Retinal pigment epithelial cell (primary cell): ENCODE measurements at regions not wholly inside any gene's neighbourhood (a gene's known extent, or its start where the extent isn't known, plus 50 kb on each side); places are given as distances from the start of the nearest gene placed in this dataset.

ENCODE experiments used
- DNase-seq: peaks from one replicate; pipeline ENCODE4 v3.0.0-alpha.2; 2010; ENCODE audit warnings: low read depth
- H3K4me3 ChIP-seq: 2 replicates; pipeline ENCODE4 v1.5.1; 2011; ENCODE audit warnings: mild to moderate bottlenecking, low read length, control low read depth, moderate library complexity
- TF ChIP-seq, protein P1 (sequence below): conservative IDR thresholded peaks from 2 replicates; pipeline ENCODE4 v1.5.1; 2011; ENCODE audit warnings: low read depth, low read length, control low read depth, inconsistent platforms

DNA sequence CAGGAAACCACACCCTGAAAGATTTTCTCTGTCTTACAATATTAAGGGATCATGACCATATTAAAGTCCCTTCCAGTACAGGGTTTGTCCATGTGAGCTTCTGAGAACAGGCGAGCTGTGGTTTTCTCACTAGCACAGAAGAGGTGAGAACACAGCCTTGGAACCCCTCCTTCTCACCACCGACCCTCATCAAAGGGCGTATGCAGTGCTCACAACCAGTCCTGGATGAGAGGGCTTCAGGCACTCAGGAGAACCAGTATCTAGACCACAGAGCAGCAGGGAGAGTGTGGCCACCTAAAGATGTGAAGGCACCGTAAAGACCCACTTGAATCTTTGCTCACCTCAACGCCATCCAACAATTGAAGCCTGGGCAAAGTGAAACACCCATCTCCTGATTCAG, 397.0 kb downstream of the ETS1 start:
- TF ChIP-seq, protein P1, sequence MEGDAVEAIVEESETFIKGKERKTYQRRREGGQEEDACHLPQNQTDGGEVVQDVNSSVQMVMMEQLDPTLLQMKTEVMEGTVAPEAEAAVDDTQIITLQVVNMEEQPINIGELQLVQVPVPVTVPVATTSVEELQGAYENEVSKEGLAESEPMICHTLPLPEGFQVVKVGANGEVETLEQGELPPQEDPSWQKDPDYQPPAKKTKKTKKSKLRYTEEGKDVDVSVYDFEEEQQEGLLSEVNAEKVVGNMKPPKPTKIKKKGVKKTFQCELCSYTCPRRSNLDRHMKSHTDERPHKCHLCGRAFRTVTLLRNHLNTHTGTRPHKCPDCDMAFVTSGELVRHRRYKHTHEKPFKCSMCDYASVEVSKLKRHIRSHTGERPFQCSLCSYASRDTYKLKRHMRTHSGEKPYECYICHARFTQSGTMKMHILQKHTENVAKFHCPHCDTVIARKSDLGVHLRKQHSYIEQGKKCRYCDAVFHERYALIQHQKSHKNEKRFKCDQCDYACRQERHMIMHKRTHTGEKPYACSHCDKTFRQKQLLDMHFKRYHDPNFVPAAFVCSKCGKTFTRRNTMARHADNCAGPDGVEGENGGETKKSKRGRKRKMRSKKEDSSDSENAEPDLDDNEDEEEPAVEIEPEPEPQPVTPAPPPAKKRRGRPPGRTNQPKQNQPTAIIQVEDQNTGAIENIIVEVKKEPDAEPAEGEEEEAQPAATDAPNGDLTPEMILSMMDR = no peak
- H3K4me3 ChIP-seq = no peak overlapping the region
- DNase-seq = no peak

DNA sequence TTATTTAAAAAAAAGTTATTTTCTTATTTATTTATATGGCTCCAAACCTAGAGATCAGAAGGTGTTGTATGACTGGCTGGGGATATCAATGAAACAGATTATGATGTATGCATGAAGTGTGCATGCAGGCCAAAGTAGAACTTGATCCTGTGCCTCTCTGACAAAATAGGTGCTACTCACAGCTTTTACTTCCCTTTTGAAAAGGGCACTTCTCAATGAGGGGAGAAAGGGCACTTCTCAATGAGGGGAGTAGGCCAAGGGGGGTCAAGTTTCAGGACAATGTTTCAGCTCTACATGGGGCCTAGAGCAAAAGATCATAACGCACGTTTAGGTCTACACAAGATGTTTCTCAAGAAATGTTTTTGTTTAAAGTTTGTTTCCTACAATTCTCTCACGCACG, 397.5 kb downstream of the ETS1 start:
- DNase-seq = no peak
- H3K4me3 ChIP-seq = no peak overlapping the region
- TF ChIP-seq, protein P1 = no peak

DNA sequence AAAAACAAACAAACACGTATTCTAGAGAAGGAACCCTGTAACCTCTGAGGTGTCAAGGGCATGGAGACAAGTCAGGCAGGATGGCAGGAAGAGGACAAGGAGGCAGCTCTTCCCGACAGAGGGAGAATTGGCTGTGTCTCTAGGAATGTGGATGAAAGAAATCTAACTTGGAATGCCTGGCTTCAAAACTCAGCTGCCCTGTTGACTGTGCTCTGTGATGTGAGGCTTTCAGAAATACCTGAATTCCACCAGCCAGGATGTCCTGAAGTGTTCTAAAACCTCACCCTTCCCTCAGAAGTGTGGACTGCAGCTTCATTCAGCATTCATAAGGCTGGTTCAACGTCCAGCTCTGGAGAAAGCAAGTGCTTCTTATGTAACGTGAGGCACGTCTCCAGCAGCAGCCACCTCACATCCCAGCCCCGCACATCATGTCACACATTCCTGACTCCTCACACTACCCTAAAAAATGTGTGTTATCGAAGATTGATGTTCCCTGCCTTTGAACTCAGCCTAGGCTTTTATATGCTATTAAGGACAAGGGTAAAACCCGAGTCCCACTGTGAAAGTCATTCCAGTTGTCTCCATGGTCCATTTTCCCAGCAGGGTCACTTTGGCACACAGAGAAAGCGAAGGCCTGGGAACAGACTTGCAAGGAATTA, 398.9 kb downstream of the ETS1 start:
- TF ChIP-seq, protein P1 = no peak
- DNase-seq = no peak
- H3K4me3 ChIP-seq = no peak overlapping the region

DNA sequence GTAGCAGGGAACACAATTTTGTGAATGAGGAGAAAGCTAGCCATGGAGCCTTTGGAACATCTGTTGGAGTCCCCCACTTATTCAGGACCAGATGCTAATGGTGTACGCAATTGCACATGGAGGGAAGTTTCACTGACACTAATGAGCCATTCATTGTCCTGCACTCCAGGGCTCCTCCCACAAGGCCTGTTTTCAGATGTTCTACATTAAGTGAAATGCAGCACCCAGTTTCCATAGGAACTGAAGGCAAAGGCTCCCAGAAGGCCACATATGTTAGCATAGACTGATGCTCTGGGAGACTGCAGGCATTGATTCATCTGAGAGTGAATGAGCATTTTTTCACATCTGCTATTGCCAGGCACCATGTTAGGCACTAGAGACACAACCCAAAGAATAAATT, 399.5 kb downstream of the ETS1 start:
- TF ChIP-seq, protein P1 = no peak
- no peak for DNase-seq
- H3K4me3 ChIP-seq = no peak overlapping the region

DNA sequence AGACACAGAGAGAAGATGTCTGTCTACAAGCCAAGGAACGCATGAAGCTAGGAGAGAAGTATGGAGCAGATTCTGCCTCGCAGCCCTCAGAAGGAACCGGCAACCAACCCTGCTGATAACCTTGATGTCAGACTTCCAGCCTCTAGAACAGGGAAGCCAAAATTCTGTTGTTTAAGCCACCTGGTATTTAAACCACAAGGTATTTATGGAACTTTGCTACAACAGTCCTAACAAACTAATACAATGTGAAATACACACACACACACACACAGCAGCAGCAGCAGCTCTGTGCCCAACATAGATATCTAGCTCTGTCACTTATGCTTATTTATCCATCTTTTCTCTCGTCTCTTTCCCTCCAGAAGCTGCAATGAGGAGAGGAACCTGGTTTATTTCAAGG, 400.0 kb downstream of the ETS1 start:
- no peak for DNase-seq
- no peak overlapping the region for H3K4me3 ChIP-seq
- TF ChIP-seq, protein P1 = no peak

DNA sequence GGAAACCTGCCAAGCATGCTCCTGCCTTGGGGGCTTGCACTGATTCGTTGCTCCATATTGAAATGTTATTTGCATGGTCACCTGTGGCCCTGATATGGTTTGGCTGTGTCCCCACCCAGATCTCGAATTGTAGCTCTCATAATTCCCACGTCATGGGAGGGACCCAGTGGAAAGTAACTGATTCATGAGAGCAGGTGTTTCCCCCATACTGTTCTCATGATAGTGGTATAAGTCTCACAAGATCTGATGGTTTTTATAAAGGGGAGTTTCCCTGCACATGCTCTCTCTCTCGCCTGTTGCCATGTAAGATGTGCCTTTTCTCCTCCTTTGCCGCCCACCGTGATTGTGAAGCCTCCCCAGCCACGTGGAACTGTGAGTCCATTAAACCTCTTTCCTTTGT, 402.4 kb downstream of the ETS1 start:
- DNase-seq = no peak
- no peak overlapping the region for H3K4me3 ChIP-seq
- TF ChIP-seq, protein P1 = no peak

DNA sequence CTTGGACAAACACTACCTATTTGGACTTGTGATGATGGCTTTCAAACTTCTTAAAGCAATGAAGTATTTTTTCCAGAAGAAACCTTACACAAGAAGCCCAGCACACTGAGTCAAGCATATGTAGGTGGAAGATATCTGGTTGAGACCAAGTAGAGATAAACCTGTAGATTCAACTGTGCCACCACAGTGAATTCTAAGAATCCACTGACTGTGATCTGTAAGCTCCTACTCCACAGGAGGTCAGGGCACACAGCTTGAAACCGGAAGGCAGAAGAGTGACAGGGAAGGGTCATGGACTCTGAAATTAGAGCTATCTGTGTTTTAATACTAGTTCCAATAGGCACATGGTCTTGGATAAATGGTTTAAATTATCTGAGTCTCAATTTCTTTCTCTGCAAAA, 404.5 kb downstream of the ETS1 start:
- DNase-seq = no peak

More for the DNA sequence above, 404.5 kb downstream of the ETS1 start:
- TF ChIP-seq, protein P1 = no peak
- no peak overlapping the region for H3K4me3 ChIP-seq
